ENCODE measurements at regions not wholly inside any gene's neighbourhood (a gene's known extent, or its start where the extent isn't known, plus 50 kb on each side); places are given as distances from the start of the nearest gene placed in this dataset.

DNA sequence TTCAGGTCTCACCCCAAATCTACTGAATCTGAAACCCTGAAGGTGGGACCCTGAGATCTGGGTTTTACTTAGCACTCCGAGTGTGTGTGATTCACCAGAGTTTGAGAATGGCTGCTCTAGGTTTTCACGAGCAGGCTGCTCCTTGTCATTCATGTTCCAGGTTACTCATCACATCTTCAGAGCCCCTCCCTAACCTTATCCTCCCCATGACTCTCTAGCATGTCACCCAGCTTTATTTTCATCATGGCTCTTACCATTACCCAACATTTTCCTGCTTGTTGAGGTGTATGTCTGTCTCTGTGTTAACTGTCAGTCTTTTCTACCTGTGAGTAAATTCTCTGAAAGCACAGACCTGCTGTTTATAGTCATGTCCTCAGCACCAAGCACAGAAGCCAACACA lies 319.2 kb downstream of the NSG2 start:
- no peaks in the 10 kb centered on the region for H3K27me3 ChIP-seq (ENCODE audit: insufficient read depth, poor library complexity, severe bottlenecking)
- DNase-seq (ENCODE audit: low read depth in 1 of 2, low spot score in 1 of 2), result no peak
- no peak overlapping the region for H3K27ac ChIP-seq (replicated peaks)
- TF ChIP-seq POLR2AphosphoS5 (IDR thresholded peaks at IDR 0.05; ENCODE audit: low read depth) (no peak), SPI1 (IDR thresholded peaks at IDR 0.05; ENCODE audit: borderline replicate concordance, low read depth) (no peak), REST (IDR thresholded peaks at IDR 0.05; ENCODE audit: insufficient replicate concordance, low read depth) (no peak), GABPA (IDR thresholded peaks at IDR 0.05; ENCODE audit: low read depth) (no peak)
- TF ChIP-seq, protein P1, sequence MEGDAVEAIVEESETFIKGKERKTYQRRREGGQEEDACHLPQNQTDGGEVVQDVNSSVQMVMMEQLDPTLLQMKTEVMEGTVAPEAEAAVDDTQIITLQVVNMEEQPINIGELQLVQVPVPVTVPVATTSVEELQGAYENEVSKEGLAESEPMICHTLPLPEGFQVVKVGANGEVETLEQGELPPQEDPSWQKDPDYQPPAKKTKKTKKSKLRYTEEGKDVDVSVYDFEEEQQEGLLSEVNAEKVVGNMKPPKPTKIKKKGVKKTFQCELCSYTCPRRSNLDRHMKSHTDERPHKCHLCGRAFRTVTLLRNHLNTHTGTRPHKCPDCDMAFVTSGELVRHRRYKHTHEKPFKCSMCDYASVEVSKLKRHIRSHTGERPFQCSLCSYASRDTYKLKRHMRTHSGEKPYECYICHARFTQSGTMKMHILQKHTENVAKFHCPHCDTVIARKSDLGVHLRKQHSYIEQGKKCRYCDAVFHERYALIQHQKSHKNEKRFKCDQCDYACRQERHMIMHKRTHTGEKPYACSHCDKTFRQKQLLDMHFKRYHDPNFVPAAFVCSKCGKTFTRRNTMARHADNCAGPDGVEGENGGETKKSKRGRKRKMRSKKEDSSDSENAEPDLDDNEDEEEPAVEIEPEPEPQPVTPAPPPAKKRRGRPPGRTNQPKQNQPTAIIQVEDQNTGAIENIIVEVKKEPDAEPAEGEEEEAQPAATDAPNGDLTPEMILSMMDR (IDR thresholded peaks at IDR 0.05; ENCODE audit: insufficient read depth, low read length), result no peak
- no peak overlapping the region for H3K4me3 ChIP-seq (replicated peaks; ENCODE audit: insufficient read depth, low read length)

DNA sequence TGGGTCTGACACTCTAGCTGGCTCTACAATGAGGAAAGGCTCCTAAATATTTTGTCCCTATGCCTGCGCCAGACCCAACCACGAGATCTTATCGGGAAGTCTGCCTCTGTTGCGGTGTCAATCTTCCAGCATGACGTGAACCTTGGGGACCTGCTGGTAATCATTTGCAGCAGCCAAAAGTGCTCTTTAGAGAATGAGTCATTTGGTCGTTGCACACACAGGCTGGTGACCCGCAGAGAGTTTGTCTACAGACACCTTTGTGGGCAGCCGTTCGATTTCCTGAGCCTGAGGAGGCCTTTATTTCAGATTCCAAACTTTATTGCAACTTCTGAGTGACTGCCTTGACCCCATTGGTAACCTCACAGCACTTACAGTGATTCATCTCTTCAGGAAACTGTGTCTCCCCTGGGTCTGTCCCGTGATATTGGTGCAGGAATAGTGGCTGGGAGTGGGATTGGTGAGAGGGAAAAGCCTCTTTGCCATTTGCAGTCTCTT lies 326.1 kb downstream of the NSG2 start:
- no peak overlapping the region for H3K27ac ChIP-seq (replicated peaks)
- no peak for DNase-seq (ENCODE audit: low read depth in 1 of 2, low spot score in 1 of 2)
- no peak for TF ChIP-seq SPI1 (IDR thresholded peaks at IDR 0.05; ENCODE audit: borderline replicate concordance, low read depth)
- no peak for TF ChIP-seq REST (IDR thresholded peaks at IDR 0.05; ENCODE audit: insufficient replicate concordance, low read depth)
- TF ChIP-seq POLR2AphosphoS5 (IDR thresholded peaks at IDR 0.05; ENCODE audit: low read depth), result no peak
- TF ChIP-seq, protein P1 (IDR thresholded peaks at IDR 0.05; ENCODE audit: insufficient read depth, low read length), result no peak
- no peak for TF ChIP-seq GABPA (IDR thresholded peaks at IDR 0.05; ENCODE audit: low read depth)
- no peak overlapping the region for H3K4me3 ChIP-seq (replicated peaks; ENCODE audit: insufficient read depth, low read length)
- no peaks in the 10 kb centered on the region for H3K27me3 ChIP-seq (ENCODE audit: insufficient read depth, poor library complexity, severe bottlenecking)

GRCh38 chr5:174374206-174374605 lies 328.7 kb downstream of the NSG2 start:
- DNase-seq (ENCODE audit: low read depth in 1 of 2, low spot score in 1 of 2), result no peak
- Histone ChIP-seq H3K27me3 (ENCODE audit: insufficient read depth, poor library complexity, severe bottlenecking) (no peaks in the 10 kb centered on the region), H3K4me3 (replicated peaks; ENCODE audit: insufficient read depth, low read length) (no peak overlapping the region), H3K27ac (replicated peaks) (no peak overlapping the region)
- TF ChIP-seq REST (IDR thresholded peaks at IDR 0.05; ENCODE audit: insufficient replicate concordance, low read depth) (no peak), POLR2AphosphoS5 (IDR thresholded peaks at IDR 0.05; ENCODE audit: low read depth) (no peak), SPI1 (IDR thresholded peaks at IDR 0.05; ENCODE audit: borderline replicate concordance, low read depth) (no peak), GABPA (IDR thresholded peaks at IDR 0.05; ENCODE audit: low read depth) (no peak)
- TF ChIP-seq, protein P1 (IDR thresholded peaks at IDR 0.05; ENCODE audit: insufficient read depth, low read length), result no peak
